GM12892 (cell line): ENCODE measurements at regions not wholly inside any gene's neighbourhood (a gene's known extent, or its start where the extent isn't known, plus 50 kb on each side); places are given as distances from the start of the nearest gene placed in this dataset.

Experiments used
- POLR2A ChIP-seq: IDR thresholded peaks from 2 replicates; pipeline ENCODE4 v1.6.1; 2011; ENCODE audit warnings: low read depth, low read length, control low read depth
- POLR2AphosphoS5 ChIP-seq: IDR thresholded peaks from 2 replicates; pipeline ENCODE4 v1.6.1; 2011; ENCODE audit warnings: low read depth, low read length, control low read depth

GRCh38 chr17:53626286-53626685, 196.4 kb upstream of the KIF2B start:
- TF ChIP-seq POLR2AphosphoS5 (no peak), POLR2A (no peak)
